ENCODE measurements at regions not wholly inside any gene's neighbourhood (a gene's known extent, or its start where the extent isn't known, plus 50 kb on each side); places are given as distances from the start of the nearest gene placed in this dataset.
"Not testable (repeated sequence)": the region's sequence is repeated elsewhere in the genome, so short reads cannot be mapped to it uniquely, and the experiment has no call there.

GRCh38 chr12:131365821-131366260 is 345.0 kb upstream of the SFSWAP start:
- Mint-ChIP-seq H3K4me3 (no peak overlapping the region), H3K4me1 (ENCODE audit: low read depth) (no peaks in the 10 kb centered on the region), H3K27me3 (ENCODE audit: insufficient read depth) (peaks cover 2% of the 10 kb centered on the region), H3K27ac (no peak overlapping the region), H3K36me3 (ENCODE audit: low read depth) (no peaks in the 10 kb centered on the region), H3K9me3 (no peaks in the 10 kb centered on the region)
- intact Hi-C loops (cut with micrococcal nuclease), result no loop called here
- DNase-seq (ENCODE audit: low spot score), result no peak

- H3K27ac Mint-ChIP-seq, result no peak overlapping the region
- H3K4me1 Mint-ChIP-seq (ENCODE audit: low read depth), result no peaks in the 10 kb centered on the region
- intact Hi-C loops (cut with micrococcal nuclease), result no loop called here
- no peaks in the 10 kb centered on the region for H3K9me3 Mint-ChIP-seq
- no peaks in the 10 kb centered on the region for H3K36me3 Mint-ChIP-seq (ENCODE audit: low read depth)
- peaks cover 2% of the 10 kb centered on the region for H3K27me3 Mint-ChIP-seq (ENCODE audit: insufficient read depth)
- no peak overlapping the region for H3K4me3 Mint-ChIP-seq
- no peak for DNase-seq (ENCODE audit: low spot score)
Measured at GRCh38 chr12:131366261-131366871, 344.5 kb upstream of the SFSWAP start.

GRCh38 chr12:131367067-131367982 is 343.6 kb upstream of the SFSWAP start:
- DNase-seq (ENCODE audit: low spot score); H3K27ac Mint-ChIP-seq; H3K9me3 Mint-ChIP-seq; intact Hi-C loops (cut with micrococcal nuclease); H3K36me3 Mint-ChIP-seq (ENCODE audit: low read depth); H3K4me1 Mint-ChIP-seq (ENCODE audit: low read depth); H3K27me3 Mint-ChIP-seq (ENCODE audit: insufficient read depth); H3K4me3 Mint-ChIP-seq: not testable (repeated sequence)

GRCh38 chr12:131367983-131368667 is 342.8 kb upstream of the SFSWAP start:
- no peak overlapping the region for H3K27ac Mint-ChIP-seq
- no peaks in the 10 kb centered on the region for H3K4me1 Mint-ChIP-seq (ENCODE audit: low read depth)
- no peak overlapping the region for H3K4me3 Mint-ChIP-seq
- intact Hi-C loops (cut with micrococcal nuclease), result no loop called here
- no peaks in the 10 kb centered on the region for H3K9me3 Mint-ChIP-seq
- DNase-seq (ENCODE audit: low spot score), result no peak
- no peaks in the 10 kb centered on the region for H3K27me3 Mint-ChIP-seq (ENCODE audit: insufficient read depth)
- no peaks in the 10 kb centered on the region for H3K36me3 Mint-ChIP-seq (ENCODE audit: low read depth)

- Mint-ChIP-seq H3K9me3 (no peaks in the 10 kb centered on the region), H3K27ac (no peak overlapping the region), H3K4me1 (ENCODE audit: low read depth) (no peaks in the 10 kb centered on the region), H3K4me3 (no peak overlapping the region), H3K27me3 (ENCODE audit: insufficient read depth) (no peaks in the 10 kb centered on the region), H3K36me3 (ENCODE audit: low read depth) (no peaks in the 10 kb centered on the region)
- DNase-seq (ENCODE audit: low spot score), result no peak
- intact Hi-C loops (cut with micrococcal nuclease), result no loop called here
Measured at GRCh38 chr12:131368668-131369071, 342.2 kb upstream of the SFSWAP start.

- Mint-ChIP-seq H3K4me1 (ENCODE audit: low read depth) (no peaks in the 10 kb centered on the region), H3K36me3 (ENCODE audit: low read depth) (no peaks in the 10 kb centered on the region), H3K9me3 (no peaks in the 10 kb centered on the region), H3K4me3 (no peak overlapping the region), H3K27me3 (ENCODE audit: insufficient read depth) (no peaks in the 10 kb centered on the region), H3K27ac (no peak overlapping the region)
- intact Hi-C loops (cut with micrococcal nuclease), result no loop called here
- no peak for DNase-seq (ENCODE audit: low spot score)
Measured at GRCh38 chr12:131369094-131369845, 341.6 kb upstream of the SFSWAP start.

GRCh38 chr12:131370321-131370720 is 340.6 kb upstream of the SFSWAP start:
- H3K27me3 Mint-ChIP-seq (ENCODE audit: insufficient read depth), result no peaks in the 10 kb centered on the region
- H3K4me3 Mint-ChIP-seq, result no peak overlapping the region
- no peak overlapping the region for H3K27ac Mint-ChIP-seq
- no peaks in the 10 kb centered on the region for H3K36me3 Mint-ChIP-seq (ENCODE audit: low read depth)
- H3K9me3 Mint-ChIP-seq, result no peaks in the 10 kb centered on the region
- H3K4me1 Mint-ChIP-seq (ENCODE audit: low read depth), result no peaks in the 10 kb centered on the region
- no peak for DNase-seq (ENCODE audit: low spot score)
- intact Hi-C loops (cut with micrococcal nuclease), result no loop called here

- Mint-ChIP-seq H3K4me3 (no peak overlapping the region), H3K4me1 (ENCODE audit: low read depth) (no peaks in the 10 kb centered on the region), H3K27me3 (ENCODE audit: insufficient read depth) (no peaks in the 10 kb centered on the region), H3K36me3 (ENCODE audit: low read depth) (no peaks in the 10 kb centered on the region), H3K9me3 (no peaks in the 10 kb centered on the region), H3K27ac (no peak overlapping the region)
- no peak for DNase-seq (ENCODE audit: low spot score)
- intact Hi-C loops (cut with micrococcal nuclease), result no loop called here
Measured at GRCh38 chr12:131370791-131371347, 340.0 kb upstream of the SFSWAP start.

- Mint-ChIP-seq H3K4me3 (no peak overlapping the region), H3K27me3 (ENCODE audit: insufficient read depth) (no peaks in the 10 kb centered on the region), H3K4me1 (ENCODE audit: low read depth) (no peaks in the 10 kb centered on the region), H3K9me3 (no peaks in the 10 kb centered on the region), H3K36me3 (ENCODE audit: low read depth) (no peaks in the 10 kb centered on the region), H3K27ac (no peak overlapping the region)
- intact Hi-C loops (cut with micrococcal nuclease), result no loop called here
- DNase-seq (ENCODE audit: low spot score), result no peak
Measured at GRCh38 chr12:131371401-131372170, 339.3 kb upstream of the SFSWAP start.

- intact Hi-C loops (cut with micrococcal nuclease), result no loop called here
- DNase-seq (ENCODE audit: low spot score), result no peak
- H3K27ac Mint-ChIP-seq, result no peak overlapping the region
Measured at GRCh38 chr12:131372171-131372475, 338.8 kb upstream of the SFSWAP start.

GRCh38 chr12:131372706-131373195 is 338.1 kb upstream of the SFSWAP start:
- DNase-seq (ENCODE audit: low spot score), result no peak
- H3K27me3 Mint-ChIP-seq (ENCODE audit: insufficient read depth), result no peaks in the 10 kb centered on the region
- no peaks in the 10 kb centered on the region for H3K36me3 Mint-ChIP-seq (ENCODE audit: low read depth)
- H3K27ac Mint-ChIP-seq, result no peak overlapping the region
- H3K4me3 Mint-ChIP-seq, result no peak overlapping the region
- H3K4me1 Mint-ChIP-seq (ENCODE audit: low read depth), result no peaks in the 10 kb centered on the region
- no peaks in the 10 kb centered on the region for H3K9me3 Mint-ChIP-seq
- intact Hi-C loops (cut with micrococcal nuclease), result no loop called here

More at GRCh38 chr12:131372171-131372475, 338.8 kb upstream of the SFSWAP start:
- no peaks in the 10 kb centered on the region for H3K9me3 Mint-ChIP-seq
- no peaks in the 10 kb centered on the region for H3K27me3 Mint-ChIP-seq (ENCODE audit: insufficient read depth)
- H3K4me3 Mint-ChIP-seq, result no peak overlapping the region
- no peaks in the 10 kb centered on the region for H3K4me1 Mint-ChIP-seq (ENCODE audit: low read depth)
- no peaks in the 10 kb centered on the region for H3K36me3 Mint-ChIP-seq (ENCODE audit: low read depth)

Data from activated T-helper 1 cell treated with anti-CD3 and anti-CD28 coated beads, Interleukin-12 subunit alpha, Interleukin-12 subunit beta, Interleukin-2, Interleukin-4 antibody, amounts not matched to agents 30 ng/mL and 10 ng/mL and 1 ng/mL, durations not matched to agents 14 hours and 24 hours and 36 hours (primary cell).